HG03460 (cell line): ENCODE measurements at regions not wholly inside any gene's neighbourhood (a gene's known extent, or its start where the extent isn't known, plus 50 kb on each side); places are given as distances from the start of the nearest gene placed in this dataset.

ENCODE experiments used
- ATAC-seq: cut with Tn5 transposase; IDR thresholded peaks from one replicate; pipeline ENCODE4 v1.9.1; 2021; ENCODE audit not compliant: unreplicated experiment

DNA sequence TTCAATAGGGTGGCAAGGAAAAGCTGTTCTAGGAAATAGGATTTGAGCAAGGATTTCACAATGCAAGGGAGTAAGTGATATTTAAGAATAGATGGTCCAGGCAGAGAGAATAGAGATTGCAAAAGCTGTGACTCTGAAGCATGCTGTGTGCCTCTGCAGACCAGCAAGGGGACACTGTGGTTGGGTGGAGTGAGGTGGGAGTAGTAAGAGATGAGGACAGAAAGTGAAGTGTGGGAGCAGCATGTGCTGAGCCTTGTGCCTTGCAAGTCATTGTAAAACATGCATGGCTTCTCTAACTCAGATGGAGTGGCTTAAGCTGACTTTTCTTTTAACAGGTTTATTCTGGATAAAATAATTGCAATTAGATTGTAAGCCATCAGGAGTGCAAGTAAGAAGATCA lies 442.4 kb downstream of the CCSER2 start:
- no peak for ATAC-seq

GRCh38 chr10:84783386-84783785 lies 455.0 kb downstream of the CCSER2 start:
- no peak for ATAC-seq

- no peak for ATAC-seq
These were observed 455.5 kb downstream of the CCSER2 start for GRCh38 chr10:84783909-84784308.

- no peak for ATAC-seq
These were observed 456.4 kb downstream of the CCSER2 start for GRCh38 chr10:84784749-84785148.

DNA sequence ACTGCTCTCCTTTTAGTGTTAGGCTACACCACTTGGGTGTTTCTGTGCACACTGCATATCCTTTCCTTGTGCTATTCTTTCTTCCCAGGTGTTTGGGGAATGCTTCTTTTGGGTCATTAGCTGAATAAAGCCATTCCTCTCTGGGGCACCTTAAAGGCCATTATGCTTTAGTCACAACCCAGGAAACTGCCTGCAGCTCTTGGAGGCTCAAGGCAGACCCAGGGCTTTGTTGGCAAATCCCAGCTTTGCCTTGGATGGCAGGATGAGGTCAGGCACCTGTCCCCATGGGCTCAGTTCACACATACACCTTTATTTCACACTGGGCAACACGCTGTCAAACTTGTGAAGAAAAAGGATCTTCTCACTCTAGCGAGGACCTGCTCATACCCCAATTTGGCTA lies 460.6 kb downstream of the CCSER2 start:
- no peak for ATAC-seq

GRCh38 chr10:84798312-84798711 lies 469.9 kb downstream of the CCSER2 start:
- no peak for ATAC-seq

GRCh38 chr10:84801156-84801555 lies 472.8 kb downstream of the CCSER2 start:
- no peak for ATAC-seq

GRCh38 chr10:84801916-84802315 lies 473.5 kb downstream of the CCSER2 start:
- no peak for ATAC-seq

GRCh38 chr10:84805149-84805548 lies 476.8 kb downstream of the CCSER2 start:
- ATAC-seq, result no peak

GRCh38 chr10:84811113-84811512 lies 482.7 kb downstream of the CCSER2 start:
- no peak for ATAC-seq

DNA sequence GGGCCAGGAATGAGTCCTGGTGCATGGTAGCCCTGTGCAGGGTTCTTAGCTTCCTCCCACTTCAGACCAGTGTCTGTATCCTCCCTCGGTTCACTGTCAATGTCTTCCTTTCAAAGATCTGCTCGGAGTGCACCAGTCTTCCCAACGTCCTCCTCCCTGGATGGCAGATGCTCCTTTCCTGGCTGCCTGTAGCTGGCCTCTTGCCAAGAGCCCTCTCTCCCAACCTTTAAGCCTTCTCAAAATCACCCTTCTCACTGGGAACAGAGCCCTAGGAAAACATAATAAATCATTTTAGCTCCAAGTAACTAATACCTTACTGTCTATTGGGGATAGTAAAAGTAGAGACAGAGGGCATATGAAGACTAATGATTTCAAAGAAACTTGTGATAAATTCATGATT lies 490.6 kb downstream of the CCSER2 start:
- no peak for ATAC-seq

DNA sequence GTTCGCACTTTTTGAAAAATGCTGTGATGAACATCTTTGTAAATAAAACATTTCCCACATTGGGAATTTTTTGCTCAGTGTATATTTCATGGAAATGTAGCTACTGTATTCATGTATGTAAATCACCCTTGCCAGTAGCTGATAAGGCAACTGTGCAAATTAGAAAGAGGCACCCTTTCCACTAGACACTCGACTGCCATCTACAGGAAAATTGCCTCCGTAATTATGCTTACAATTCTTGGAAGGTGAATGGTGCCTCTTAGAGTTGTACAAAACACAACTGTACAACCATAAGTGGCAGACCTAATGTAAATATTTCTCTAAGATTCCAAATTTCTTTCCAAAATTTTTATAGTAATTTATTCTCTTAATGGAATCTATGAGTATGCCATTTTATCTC lies 491.7 kb downstream of the CCSER2 start:
- no peak for ATAC-seq

GRCh38 chr10:84820596-84820995 lies 492.2 kb downstream of the CCSER2 start:
- no peak for ATAC-seq

GRCh38 chr10:84822931-84823630 lies 494.7 kb downstream of the CCSER2 start:
- ATAC-seq, result no peak

DNA sequence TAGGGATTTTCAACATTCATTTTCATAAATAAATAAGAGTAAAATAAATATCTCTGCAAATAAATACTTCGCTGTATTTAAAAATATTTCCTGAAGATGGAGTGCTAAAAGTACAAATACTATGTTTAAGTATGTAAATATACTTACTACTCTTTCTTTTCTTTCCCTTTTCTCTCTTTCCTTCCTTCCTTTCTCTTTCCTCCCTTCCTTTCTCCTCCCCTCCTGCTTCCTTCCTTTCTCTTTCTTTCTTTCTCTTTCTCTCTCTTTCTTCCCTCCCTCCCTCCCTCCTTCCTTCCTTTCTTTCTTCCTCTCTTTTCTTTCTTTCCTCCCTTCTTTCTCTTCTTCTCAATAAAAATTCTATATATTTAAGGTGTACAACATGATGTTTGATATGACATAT lies 496.1 kb downstream of the CCSER2 start:
- ATAC-seq, result no peak

GRCh38 chr10:84825330-84825729 lies 496.9 kb downstream of the CCSER2 start:
- no peak for ATAC-seq

- no peak for ATAC-seq
These were observed 498.3 kb downstream of the CCSER2 start for GRCh38 chr10:84826704-84827103.

- ATAC-seq, result no peak
These were observed 500.7 kb downstream of the CCSER2 start for GRCh38 chr10:84829131-84829530.

DNA sequence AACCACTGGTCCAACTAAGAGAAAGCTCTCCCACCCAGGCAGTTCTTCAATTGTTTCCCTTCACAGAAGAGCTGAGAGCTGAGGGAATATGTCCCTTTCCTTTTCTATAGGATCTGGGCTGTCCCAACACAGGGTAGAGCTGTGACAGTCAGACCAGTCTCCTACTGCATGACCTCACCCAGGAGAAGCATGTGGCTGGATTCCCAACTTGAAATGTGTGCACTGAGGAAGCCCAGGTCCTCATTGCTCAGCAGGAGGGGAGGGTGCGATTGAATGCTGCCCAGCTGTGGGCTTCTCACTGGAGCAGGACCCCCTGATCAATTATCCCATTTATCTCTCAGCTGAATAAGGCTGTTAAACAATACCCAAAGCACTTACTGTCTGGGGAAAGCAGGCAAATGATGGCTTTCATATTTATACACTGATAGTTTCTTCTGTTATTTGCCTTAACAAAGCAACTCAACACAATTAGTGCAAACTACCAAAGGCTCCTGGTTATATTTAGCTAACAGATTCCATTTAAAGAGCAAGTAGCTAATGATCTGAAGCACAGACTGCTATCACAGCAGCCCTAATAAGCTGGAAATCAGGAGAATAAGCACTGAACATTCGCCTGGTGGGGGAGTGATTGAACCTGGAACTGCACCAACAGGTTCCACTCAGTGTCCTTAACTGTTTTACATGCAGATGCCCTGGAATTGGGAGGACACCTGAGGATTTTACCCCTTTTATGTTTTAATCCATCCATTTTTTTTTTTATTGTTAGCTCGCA lies 508.8 kb downstream of the CCSER2 start:
- no peak for ATAC-seq

GRCh38 chr10:84837877-84838276 lies 509.5 kb downstream of the CCSER2 start:
- no peak for ATAC-seq

- no peak for ATAC-seq
These were observed 510.5 kb downstream of the CCSER2 start for GRCh38 chr10:84838851-84839250.

DNA sequence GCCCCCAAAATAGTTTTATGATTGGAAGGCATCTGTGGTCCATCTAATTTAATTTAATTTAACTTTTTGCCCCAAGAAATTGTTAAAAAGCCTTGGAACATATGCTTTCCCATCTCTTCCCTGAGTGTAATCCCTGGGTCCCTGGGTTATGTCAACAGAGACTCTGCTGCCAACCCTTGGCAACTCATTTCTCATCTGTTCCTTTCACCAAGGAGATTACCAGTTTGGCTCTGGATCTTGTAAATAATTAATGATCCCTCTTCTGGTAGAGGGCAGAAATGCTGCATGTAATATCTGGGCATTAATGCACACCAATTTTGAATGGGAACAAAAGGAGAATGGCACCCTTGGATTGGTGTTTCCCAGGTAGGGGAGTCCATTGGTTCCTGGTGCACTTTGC lies 514.2 kb downstream of the CCSER2 start:
- ATAC-seq, result no peak

DNA sequence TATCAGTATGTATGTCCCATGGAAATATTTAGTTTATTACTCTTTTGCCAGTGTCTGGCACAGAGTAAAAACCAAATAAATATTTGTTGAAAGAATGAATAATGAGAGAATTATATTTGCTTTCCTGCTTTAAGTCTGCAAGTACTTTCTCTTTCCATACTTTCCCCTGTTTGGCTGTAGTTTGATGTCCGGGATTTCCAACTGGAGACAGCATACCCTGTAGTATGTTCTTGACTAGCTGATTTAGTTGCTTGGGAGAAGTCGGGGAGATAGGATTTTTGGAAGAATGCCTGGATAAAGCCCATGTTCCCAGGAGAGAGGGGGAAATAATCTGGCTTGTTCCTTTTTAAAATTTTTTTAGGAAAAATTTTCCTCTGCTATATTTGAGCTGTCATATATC lies 516.1 kb downstream of the CCSER2 start:
- ATAC-seq, result no peak
